Endothelial cell of umbilical vein (primary cell): ENCODE measurements at regions not wholly inside any gene's neighbourhood (a gene's known extent, or its start where the extent isn't known, plus 50 kb on each side); places are given as distances from the start of the nearest gene placed in this dataset.

Experiments used
- BruUV-seq: library from RNA; stranded (reverse); fragments of 400-500 nt; replicated peaks from 2 replicates; lab custom pipeline; 2021; lab: Mats Ljungman, UMichigan
- CTCF ChIA-PET: fragments of 300-600, 350-600 bp; sonication (Branson Sonifier 250); formaldehyde crosslinking; loops from one replicate; lab custom pipeline; 2021; ENCODE audit warnings: antibody characterized with exemption, inconsistent platforms; lab: Charles Lee
- POLR2A ChIA-PET: fragments of 300-600, 350-600 bp; sonication (Branson Sonifier 250); formaldehyde crosslinking; loops from one replicate; lab custom pipeline; 2021; ENCODE audit warnings: antibody characterized with exemption, inconsistent platforms; lab: Charles Lee
- DNase-seq: peaks from one replicate; pipeline ENCODE4 v3.0.0-alpha.2; 2011; ENCODE audit warnings: low read depth, low spot score
- FAIRE-seq: peaks from 2 replicates; lab custom pipeline; 2011; peaks lifted over from hg19 to GRCh38; lab: Jason Lieb, UNC
- H2AFZ ChIP-seq: 2 replicates; pipeline ENCODE4 v1.6.0; 2012; ENCODE audit warnings: low read depth, low read length, control low read depth, inconsistent platforms
- H3K27ac ChIP-seq: 2 replicates; pipeline ENCODE4 v1.5.1; 2011; ENCODE audit warnings: low read depth, mild to moderate bottlenecking, control low read depth, low read length, moderate library complexity; ENCODE audit not compliant: insufficient read depth
- H3K27me3 ChIP-seq, 2 experiments: 2 replicates each; pipeline versions ENCODE4 v1.6.0 to v1.6.1; 2011; ENCODE audit warnings: low read length in 2 of 2, mixed read lengths in 1 of 2; ENCODE audit not compliant: control insufficient read depth in 2 of 2, insufficient read depth in 2 of 2
- H3K36me3 ChIP-seq, 2 experiments: 2 replicates in 1 of 2; 3 replicates in 1 of 2; pipeline ENCODE4 v1.5.1; 2011; ENCODE audit warnings: low read length in 2 of 2, mild to moderate bottlenecking in 1 of 2, moderate library complexity in 1 of 2; ENCODE audit not compliant: control insufficient read depth in 2 of 2, insufficient read depth in 2 of 2; ENCODE audit errors: extremely low read depth in 1 of 2
- H3K4me1 ChIP-seq: 3 replicates; pipeline ENCODE4 v1.5.1; 2011; ENCODE audit warnings: mild to moderate bottlenecking, low read length; ENCODE audit not compliant: control insufficient read depth, insufficient read depth; ENCODE audit errors: extremely low read depth
- H3K4me2 ChIP-seq: 2 replicates; pipeline ENCODE4 v1.6.1; 2011; ENCODE audit warnings: low read length, control low read depth, mixed read lengths; ENCODE audit not compliant: insufficient read depth
- H3K4me3 ChIP-seq, 3 experiments: fragments of 200-600 bp in 1 of 3; sonication (generic), shearing (Covaris generic) in 1 of 3; replicated peaks in 1 of 3; 2 replicates each; pipeline ENCODE4 v1.5.1; 2011 to 2016; ENCODE audit warnings: control low read depth in 3 of 3, low read length in 3 of 3, mild to moderate bottlenecking in 2 of 3, inconsistent platforms in 1 of 3, low read depth in 1 of 3, moderate library complexity in 1 of 3; ENCODE audit not compliant: insufficient read depth in 1 of 3
- H3K79me2 ChIP-seq: 2 replicates; pipeline ENCODE4 v1.6.0; 2012; ENCODE audit warnings: low read length, inconsistent platforms; ENCODE audit not compliant: control insufficient read depth, insufficient read depth
- H3K9ac ChIP-seq: replicated peaks from 2 replicates; pipeline ENCODE3; 2011; ENCODE audit warnings: low read length, control low read depth; ENCODE audit not compliant: insufficient read depth; ENCODE audit errors: extremely low read depth
- H3K9me1 ChIP-seq: replicated peaks from 3 replicates; pipeline ENCODE4 v1.6.0; 2011; ENCODE audit warnings: mild to moderate bottlenecking, low read length; ENCODE audit not compliant: control insufficient read depth, insufficient read depth; ENCODE audit errors: extremely low read depth
- H3K9me3 ChIP-seq: replicated peaks from 2 replicates; pipeline ENCODE4 v1.5.1; 2012; ENCODE audit warnings: low read length, inconsistent platforms; ENCODE audit not compliant: control insufficient read depth, insufficient read depth
- H4K20me1 ChIP-seq: replicated peaks from 2 replicates; pipeline ENCODE3; 2011; ENCODE audit warnings: mild to moderate bottlenecking, low read length; ENCODE audit not compliant: control insufficient read depth, insufficient read depth; ENCODE audit errors: extremely low read depth
- CTCF ChIP-seq, 2 donors: IDR thresholded peaks; 1 replicate in 1 of 2; 2 replicates in 1 of 2; pipeline ENCODE4 v1.5.1; 2011; ENCODE audit warnings: low read length in 2 of 2, mild to moderate bottlenecking in 2 of 2, moderate library complexity in 2 of 2, control low read depth in 1 of 2, inconsistent platforms in 1 of 2, low read depth in 1 of 2; ENCODE audit not compliant: insufficient read depth in 1 of 2; ENCODE audit errors: extremely low read depth in 1 of 2
- EZH2 ChIP-seq: IDR thresholded peaks from 2 replicates; pipeline ENCODE4 v1.6.1; 2012; ENCODE audit warnings: borderline replicate concordance, low read depth, mild to moderate bottlenecking, moderate library complexity, low read length, inconsistent platforms; ENCODE audit not compliant: severe bottlenecking
- FOS ChIP-seq: IDR thresholded peaks from 2 replicates; pipeline ENCODE4 v1.6.1; 2011; ENCODE audit warnings: mild to moderate bottlenecking, low read length, moderate library complexity, borderline replicate concordance; ENCODE audit not compliant: insufficient read depth
- GATA2 ChIP-seq: IDR thresholded peaks from 2 replicates; pipeline ENCODE4 v1.7.0; 2011; ENCODE audit warnings: low read depth, mild to moderate bottlenecking, moderate library complexity, mixed read lengths, low read length; ENCODE audit not compliant: insufficient read length, insufficient read depth
- JUN ChIP-seq: IDR thresholded peaks from 2 replicates; pipeline ENCODE4 v1.6.1; 2011; ENCODE audit warnings: borderline replicate concordance, low read depth; ENCODE audit not compliant: insufficient read length, insufficient read depth
- MAX ChIP-seq: IDR thresholded peaks from 2 replicates; pipeline ENCODE4 v1.6.1; 2011; ENCODE audit not compliant: insufficient read depth, insufficient read length
- MYC ChIP-seq: IDR thresholded peaks from one replicate; pipeline ENCODE4 v1.6.1; 2011; ENCODE audit warnings: mild to moderate bottlenecking, low read depth, low read length
- POLR2A ChIP-seq: IDR thresholded peaks from 2 replicates; pipeline ENCODE4 v1.6.1; 2012; ENCODE audit warnings: low read depth, mild to moderate bottlenecking, control low read depth, low read length
- POLR2AphosphoS5 ChIP-seq: IDR thresholded peaks from 2 replicates; pipeline ENCODE4 v1.6.1; 2012; ENCODE audit warnings: low read depth, mild to moderate bottlenecking, control low read depth, low read length, moderate library complexity; ENCODE audit not compliant: insufficient read depth
- dilution Hi-C: fragments of 300-500 bp; cut with MboI; formaldehyde crosslinking; loops from one replicate; pipeline ENCODE4 v1.15.0; 2019; ENCODE audit warnings: low sequenced_read_pairs; ENCODE audit not compliant: extremely low pct_ligation_motif_present
- intact Hi-C: fragments of 100-400 bp; cut with micrococcal nuclease; formaldehyde crosslinking; loops from one replicate; pipeline ENCODE4 v1.10.0; 2022

DNA sequence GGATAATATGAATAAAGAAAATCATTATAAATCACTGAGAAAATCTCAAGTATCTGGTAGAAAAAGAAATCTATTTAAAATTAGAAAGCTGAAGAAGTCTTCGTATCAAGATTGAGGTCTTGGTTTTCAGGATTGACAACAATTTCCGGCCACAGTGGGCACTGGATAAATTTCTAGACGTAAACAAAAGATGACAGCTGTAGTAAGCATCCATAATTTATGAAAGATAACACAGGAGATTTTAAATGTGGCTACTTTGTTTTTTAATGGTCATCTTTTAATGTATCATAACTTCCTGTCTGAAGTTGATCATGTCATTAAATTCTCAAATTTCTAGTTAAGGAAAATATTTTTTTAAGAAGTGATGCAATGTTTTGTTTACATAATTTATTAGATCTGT lies 444.2 kb downstream of the HTR1B start:
- H2AFZ ChIP-seq: no peak overlapping the region
- no peak overlapping the region for H3K4me2 ChIP-seq
- no peaks in the 10 kb centered on the region for H3K9me3 ChIP-seq
- H3K79me2 ChIP-seq: no peaks in the 10 kb centered on the region
- CTCF ChIA-PET: no interaction called here
- no peaks in the 10 kb centered on the region for H3K27me3 ChIP-seq
- H3K27ac ChIP-seq: no peak overlapping the region
- BruUV-seq: no TSS peak
- H3K36me3 ChIP-seq: no peaks in the 10 kb centered on the region
- H3K4me1 ChIP-seq: no peaks in the 10 kb centered on the region
- DNase-seq: no peak
- no peak overlapping the region for H3K9ac ChIP-seq
- POLR2A ChIA-PET: no interaction called here
- dilution Hi-C loops (no loop called here), intact Hi-C loops (no loop called here)
- no peak overlapping the region for H3K4me3 ChIP-seq
- H4K20me1 ChIP-seq: no peaks in the 10 kb centered on the region
- FAIRE-seq: no peak
- H3K9me1 ChIP-seq: no peaks in the 10 kb centered on the region
- TF ChIP-seq EZH2 (no peak), CTCF (IDR thresholded peaks at IDR 0.05; ENCODE audit: extremely low read depth in 1 of 2, insufficient read depth in 1 of 2, low read depth in 1 of 2, low read length in 2 of 2) (no peak), POLR2AphosphoS5 (no peak), POLR2A (no peak), FOS (no peak), JUN (no peak), MYC (no peak), MAX (no peak), GATA2 (no peak)
